ENCODE measurements at regions not wholly inside any gene's neighbourhood (a gene's known extent, or its start where the extent isn't known, plus 50 kb on each side); places are given as distances from the start of the nearest gene placed in this dataset.

DNA sequence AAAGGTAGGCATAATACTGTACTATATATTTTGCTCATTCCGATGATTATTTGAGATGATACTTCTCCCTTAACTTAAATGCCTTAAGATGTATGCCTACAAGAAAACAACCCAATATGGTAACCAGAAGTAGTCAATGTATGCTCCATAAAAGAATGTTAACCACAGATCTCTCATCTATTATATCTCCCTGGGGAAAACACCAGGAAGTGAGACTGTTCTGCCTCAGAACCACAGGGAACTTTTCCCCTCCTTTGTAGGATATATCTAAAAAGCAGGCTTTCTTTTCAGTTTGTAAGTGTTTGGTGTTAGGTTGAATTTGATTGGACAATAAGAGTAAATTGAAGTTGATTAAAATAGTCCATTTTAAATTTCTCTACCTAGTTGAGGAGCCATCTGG lies 1160.5 kb upstream of the NXPH2 start:
- TF ChIP-seq, protein P1, sequence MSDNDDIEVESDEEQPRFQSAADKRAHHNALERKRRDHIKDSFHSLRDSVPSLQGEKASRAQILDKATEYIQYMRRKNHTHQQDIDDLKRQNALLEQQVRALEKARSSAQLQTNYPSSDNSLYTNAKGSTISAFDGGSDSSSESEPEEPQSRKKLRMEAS (IDR thresholded peaks at IDR 0.05; ENCODE audit: insufficient read depth, insufficient read length) = no peak
- TF ChIP-seq, protein P2, sequence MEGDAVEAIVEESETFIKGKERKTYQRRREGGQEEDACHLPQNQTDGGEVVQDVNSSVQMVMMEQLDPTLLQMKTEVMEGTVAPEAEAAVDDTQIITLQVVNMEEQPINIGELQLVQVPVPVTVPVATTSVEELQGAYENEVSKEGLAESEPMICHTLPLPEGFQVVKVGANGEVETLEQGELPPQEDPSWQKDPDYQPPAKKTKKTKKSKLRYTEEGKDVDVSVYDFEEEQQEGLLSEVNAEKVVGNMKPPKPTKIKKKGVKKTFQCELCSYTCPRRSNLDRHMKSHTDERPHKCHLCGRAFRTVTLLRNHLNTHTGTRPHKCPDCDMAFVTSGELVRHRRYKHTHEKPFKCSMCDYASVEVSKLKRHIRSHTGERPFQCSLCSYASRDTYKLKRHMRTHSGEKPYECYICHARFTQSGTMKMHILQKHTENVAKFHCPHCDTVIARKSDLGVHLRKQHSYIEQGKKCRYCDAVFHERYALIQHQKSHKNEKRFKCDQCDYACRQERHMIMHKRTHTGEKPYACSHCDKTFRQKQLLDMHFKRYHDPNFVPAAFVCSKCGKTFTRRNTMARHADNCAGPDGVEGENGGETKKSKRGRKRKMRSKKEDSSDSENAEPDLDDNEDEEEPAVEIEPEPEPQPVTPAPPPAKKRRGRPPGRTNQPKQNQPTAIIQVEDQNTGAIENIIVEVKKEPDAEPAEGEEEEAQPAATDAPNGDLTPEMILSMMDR (IDR thresholded peaks at IDR 0.05; ENCODE audit: extremely low read depth in 1 of 2, insufficient read depth in 1 of 2, low read depth in 1 of 2, low read length in 2 of 2) = no peak
- TF ChIP-seq POLR2A (IDR thresholded peaks at IDR 0.05; ENCODE audit: low read depth, low read length) = no peak
- TF ChIP-seq EZH2 (IDR thresholded peaks at IDR 0.05; ENCODE audit: borderline replicate concordance, low read depth, low read length, severe bottlenecking) = no peak
- TF ChIP-seq POLR2AphosphoS5 (IDR thresholded peaks at IDR 0.05; ENCODE audit: insufficient read depth, low read depth, low read length) = no peak
